Esophagus squamous epithelium (tissue), 4 donors: ENCODE measurements at regions not wholly inside any gene's neighbourhood (a gene's known extent, or its start where the extent isn't known, plus 50 kb on each side); places are given as distances from the start of the nearest gene placed in this dataset.

Experiments
- POLR2A ChIP-seq, 4 donors: fragments of 450-650 bp; IDR thresholded peaks; one replicate each; pipeline ENCODE4 v1.6.1; 2017; ENCODE audit warnings: antibody characterized with exemption in 4 of 4, mild to moderate bottlenecking in 4 of 4, moderate library complexity in 3 of 4
- TF ChIP-seq, protein P1 (sequence below), 6 experiments: fragments of 450-650 bp in 4 of 6; fragments of 200-600 bp in 2 of 6; sonication (generic) in 2 of 6; IDR thresholded peaks; one replicate each; pipeline ENCODE4 v1.5.1; 2016 to 2019; ENCODE audit warnings: antibody characterized with exemption in 6 of 6, mild to moderate bottlenecking in 4 of 6, moderate library complexity in 4 of 6

- TF ChIP-seq, protein P1, sequence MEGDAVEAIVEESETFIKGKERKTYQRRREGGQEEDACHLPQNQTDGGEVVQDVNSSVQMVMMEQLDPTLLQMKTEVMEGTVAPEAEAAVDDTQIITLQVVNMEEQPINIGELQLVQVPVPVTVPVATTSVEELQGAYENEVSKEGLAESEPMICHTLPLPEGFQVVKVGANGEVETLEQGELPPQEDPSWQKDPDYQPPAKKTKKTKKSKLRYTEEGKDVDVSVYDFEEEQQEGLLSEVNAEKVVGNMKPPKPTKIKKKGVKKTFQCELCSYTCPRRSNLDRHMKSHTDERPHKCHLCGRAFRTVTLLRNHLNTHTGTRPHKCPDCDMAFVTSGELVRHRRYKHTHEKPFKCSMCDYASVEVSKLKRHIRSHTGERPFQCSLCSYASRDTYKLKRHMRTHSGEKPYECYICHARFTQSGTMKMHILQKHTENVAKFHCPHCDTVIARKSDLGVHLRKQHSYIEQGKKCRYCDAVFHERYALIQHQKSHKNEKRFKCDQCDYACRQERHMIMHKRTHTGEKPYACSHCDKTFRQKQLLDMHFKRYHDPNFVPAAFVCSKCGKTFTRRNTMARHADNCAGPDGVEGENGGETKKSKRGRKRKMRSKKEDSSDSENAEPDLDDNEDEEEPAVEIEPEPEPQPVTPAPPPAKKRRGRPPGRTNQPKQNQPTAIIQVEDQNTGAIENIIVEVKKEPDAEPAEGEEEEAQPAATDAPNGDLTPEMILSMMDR (IDR thresholded peaks at IDR 0.05), result no peak
- no peak for TF ChIP-seq POLR2A (IDR thresholded peaks at IDR 0.05)
These were observed 388.7 kb downstream of the SHQ1 start for GRCh38 chr3:72459588-72459987.
